GM04503 (cell line): ENCODE measurements at regions not wholly inside any gene's neighbourhood (a gene's known extent, or its start where the extent isn't known, plus 50 kb on each side); places are given as distances from the start of the nearest gene placed in this dataset.
"Not testable (repeated sequence)": the region's sequence is repeated elsewhere in the genome, so short reads cannot be mapped to it uniquely, and the experiment has no call there.

Experiments
- DNase-seq: peaks from one replicate; pipeline ENCODE4 v3.0.0-alpha.2; 2012; ENCODE audit warnings: low read depth

GRCh38 chr2:16813593-16813992 lies 148.0 kb upstream of the CYRIA start:
- no peak for DNase-seq

DNA sequence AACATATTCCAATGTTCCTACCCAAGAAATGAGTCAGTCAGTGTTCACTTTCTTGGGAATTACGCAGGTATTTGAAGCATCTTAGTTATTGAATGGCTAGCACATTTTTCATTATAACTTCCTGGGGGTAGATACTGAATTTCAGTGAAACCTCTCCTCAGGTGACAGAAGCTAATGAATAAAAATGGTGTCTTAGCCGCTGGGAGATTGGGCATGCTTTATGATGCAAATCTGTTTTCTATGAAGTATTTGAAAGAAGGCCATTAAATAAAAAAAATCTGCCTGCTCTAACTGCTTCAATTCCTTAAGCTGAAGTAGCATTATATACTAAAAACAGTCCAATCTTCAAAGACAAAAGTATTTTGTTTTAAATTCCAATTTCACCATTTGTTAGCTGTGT lies 132.8 kb upstream of the CYRIA start:
- DNase-seq = no peak

DNA sequence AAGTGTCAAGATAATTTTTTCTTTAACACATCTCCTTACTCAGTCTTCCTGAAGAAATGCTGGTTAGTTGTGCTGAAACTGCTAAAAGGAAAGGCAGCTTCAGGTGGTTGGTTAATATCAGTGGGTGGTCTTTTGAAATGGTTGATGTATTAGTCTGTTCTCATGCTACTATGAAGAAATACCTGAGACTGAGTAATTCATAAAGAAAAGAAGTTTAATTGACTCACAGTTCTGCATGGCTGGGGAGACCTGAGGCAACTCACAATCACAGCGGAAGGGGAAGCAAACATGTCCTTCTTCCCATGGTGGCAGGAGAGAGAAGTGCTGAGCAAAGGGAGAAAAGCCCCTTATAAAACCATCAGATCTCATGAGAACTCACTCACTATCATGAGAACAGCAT lies 125.9 kb upstream of the CYRIA start:
- DNase-seq = no peak

DNA sequence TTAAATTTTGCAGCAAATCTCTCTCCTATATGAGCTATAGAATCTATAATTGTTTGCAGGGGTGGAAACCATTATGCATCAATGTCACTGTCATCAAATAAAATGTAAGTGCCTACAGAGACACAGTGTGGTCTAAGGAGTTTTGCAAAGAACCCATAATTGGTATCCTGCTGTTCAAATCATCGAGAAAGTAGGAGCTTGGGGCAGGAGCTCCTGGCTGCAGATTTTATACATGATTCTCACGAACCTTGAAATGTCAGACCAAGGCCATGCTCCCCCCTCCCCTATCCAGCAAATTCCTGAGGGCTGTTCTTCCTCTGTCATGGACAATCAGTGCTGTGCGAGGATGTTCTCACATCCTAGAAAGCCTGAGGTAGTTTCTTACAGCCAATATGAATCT lies 119.5 kb upstream of the CYRIA start:
- DNase-seq = no peak

DNA sequence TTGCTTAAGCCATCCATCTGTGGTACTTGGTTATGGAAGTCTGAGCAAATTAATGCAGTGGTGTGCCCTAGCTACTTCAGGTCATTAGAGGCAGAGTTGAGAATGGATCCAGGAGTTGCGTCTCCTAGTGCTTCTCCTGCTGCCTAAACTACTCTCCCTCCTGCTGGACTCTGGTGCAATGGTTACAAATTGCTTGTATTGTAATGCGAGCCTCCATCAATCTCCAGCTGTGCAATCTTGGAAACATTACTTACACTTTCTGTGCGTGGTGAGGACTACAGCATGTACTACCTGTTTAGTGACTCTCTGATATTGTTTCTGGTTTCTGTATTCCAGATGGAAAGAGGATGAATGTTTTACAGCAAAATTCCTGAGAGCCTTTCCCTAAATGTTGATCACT lies 119.0 kb upstream of the CYRIA start:
- DNase-seq = no peak

- no peak for DNase-seq
These were observed 111.7 kb upstream of the CYRIA start for GRCh38 chr2:16777123-16777870.

GRCh38 chr2:16775899-16776231 lies 110.2 kb upstream of the CYRIA start:
- no peak for DNase-seq

DNA sequence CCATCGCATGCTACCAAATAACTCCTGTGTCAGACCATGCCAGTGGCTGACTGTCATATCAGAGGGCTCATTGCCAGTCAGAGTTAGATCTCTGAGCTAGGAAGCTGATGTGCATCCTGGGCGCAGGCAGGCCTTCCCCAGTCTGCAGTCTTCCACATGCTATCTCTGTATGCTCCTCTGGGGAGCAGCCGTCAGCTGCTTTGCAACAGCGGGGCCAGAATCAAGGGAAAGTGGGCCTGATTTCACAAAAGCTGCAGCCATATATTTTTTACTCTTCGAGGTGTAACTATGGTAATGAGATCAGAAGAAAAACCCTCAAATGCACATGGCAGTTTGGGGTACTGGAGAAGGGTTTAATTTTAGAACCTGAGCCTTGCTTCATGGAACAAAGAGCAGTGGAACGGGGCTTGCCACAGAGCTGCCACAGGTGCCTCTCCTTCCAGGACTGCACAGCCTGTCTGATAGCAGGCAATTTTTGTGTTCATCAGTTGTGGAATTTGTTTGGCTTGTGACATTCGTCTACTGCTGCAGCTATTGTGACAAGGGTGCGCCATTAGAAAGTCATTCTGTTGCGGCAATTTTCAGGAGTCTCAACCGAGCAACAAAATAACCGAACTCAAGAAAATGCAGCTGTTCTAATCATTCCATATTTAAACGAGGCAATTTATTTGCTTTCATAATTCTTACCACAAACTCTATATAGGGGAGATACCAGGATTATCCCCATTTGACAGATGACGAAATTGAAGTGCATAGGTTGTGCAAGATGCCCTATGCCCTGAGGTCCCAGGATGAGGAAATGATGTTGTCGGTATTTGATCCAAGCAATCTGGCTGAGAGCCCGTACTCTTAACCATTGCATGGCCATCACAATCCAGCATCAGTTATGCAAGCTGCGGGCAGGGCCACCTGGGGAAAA lies 109.6 kb upstream of the CYRIA start:
- no peak for DNase-seq

DNA sequence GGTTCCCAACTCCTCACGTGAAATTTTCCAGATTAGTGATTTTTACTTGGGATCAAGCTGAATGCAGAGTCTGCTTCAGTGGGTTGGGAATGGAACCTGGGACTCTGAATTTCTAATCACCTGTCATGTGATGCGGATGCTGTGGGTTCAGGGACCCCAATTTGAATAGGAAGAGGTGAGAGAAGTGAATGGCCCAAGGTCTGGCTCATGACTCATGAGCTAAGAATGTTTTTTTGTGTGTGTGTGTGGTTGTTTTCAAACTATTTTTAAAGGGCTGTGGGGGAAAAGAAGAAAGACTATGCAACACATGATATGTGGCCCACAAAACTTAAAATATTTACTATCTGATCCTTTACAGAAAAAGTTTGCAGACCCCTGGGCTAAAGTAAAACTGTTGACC lies 108.5 kb upstream of the CYRIA start:
- no peak for DNase-seq

GRCh38 chr2:16773080-16773713 lies 107.6 kb upstream of the CYRIA start:
- DNase-seq = no peak

DNA sequence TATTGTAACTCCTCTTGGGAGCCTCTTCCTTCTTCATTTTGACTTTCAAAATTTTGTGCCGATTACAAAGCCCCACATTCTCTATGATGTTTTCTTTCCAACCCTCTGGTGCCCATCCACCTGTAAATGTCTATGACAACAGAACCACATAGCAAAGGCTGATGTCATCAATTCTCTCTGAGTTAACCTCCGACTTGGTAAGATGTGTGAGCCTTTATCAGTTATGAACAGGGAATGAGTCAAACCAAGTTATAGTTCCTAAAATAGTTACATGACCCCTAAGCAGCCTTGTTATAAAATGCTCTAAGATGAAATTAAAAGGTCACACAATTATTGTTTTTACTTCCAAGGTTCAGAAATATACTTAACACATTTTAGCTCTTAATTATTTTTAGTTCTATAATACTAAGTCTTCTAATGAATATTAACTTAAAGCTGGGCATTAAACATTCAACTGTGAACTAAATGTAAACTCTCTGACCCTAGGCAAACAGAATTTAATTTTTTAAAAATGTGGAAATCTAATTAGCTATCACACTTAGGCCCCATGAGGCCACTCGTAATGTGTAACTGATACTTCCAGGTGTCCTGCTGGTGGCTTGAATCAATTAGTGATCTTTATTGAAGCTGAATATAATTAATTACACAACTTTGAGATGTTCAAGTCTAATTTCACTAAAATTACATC lies 102.3 kb upstream of the CYRIA start:
- no peak for DNase-seq

DNA sequence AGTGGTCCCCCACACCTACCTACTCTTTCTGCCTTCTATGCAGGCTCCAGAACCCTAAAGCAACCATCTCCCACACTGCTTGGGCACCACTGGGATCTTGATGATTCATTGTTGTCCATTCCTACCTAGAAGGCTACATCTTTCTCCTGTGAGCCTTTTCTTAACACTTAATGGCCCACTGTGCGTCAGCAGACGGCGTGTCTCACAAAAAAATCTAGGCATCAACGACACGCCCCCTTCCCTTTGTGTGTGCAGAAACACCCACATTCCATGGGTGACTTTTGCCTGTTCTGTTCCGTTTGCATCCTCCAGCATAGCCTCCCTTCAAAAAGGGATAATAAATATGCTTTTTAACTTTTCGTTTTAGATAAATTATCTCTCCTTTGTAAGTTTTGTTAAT lies 99.7 kb upstream of the CYRIA start:
- no peak for DNase-seq

- no peak for DNase-seq
These were observed 98.9 kb upstream of the CYRIA start for GRCh38 chr2:16764487-16764886.

GRCh38 chr2:16763493-16763899 lies 97.9 kb upstream of the CYRIA start:
- DNase-seq = no peak

- no peak for DNase-seq
These were observed 97.4 kb upstream of the CYRIA start for GRCh38 chr2:16763056-16763455.

DNA sequence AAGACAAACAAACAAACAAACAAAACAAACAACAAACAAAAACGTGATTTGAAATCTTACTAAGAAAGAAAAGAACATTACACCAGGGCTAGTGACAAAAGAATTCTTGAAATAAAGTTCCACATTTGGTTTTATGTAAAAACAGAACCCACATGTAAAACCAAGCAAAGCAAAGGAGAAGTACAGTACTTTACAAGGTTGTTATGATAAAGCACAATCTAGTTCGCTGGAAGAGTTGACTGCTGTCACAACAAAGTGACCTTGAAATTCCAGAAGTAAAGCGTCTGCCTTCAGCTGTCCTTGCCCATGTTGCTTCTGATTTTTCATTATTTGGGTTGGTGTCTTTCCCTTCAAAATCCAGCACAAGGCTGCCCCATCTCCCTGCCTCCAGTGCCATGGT lies 94.8 kb upstream of the CYRIA start:
- DNase-seq = no peak

DNA sequence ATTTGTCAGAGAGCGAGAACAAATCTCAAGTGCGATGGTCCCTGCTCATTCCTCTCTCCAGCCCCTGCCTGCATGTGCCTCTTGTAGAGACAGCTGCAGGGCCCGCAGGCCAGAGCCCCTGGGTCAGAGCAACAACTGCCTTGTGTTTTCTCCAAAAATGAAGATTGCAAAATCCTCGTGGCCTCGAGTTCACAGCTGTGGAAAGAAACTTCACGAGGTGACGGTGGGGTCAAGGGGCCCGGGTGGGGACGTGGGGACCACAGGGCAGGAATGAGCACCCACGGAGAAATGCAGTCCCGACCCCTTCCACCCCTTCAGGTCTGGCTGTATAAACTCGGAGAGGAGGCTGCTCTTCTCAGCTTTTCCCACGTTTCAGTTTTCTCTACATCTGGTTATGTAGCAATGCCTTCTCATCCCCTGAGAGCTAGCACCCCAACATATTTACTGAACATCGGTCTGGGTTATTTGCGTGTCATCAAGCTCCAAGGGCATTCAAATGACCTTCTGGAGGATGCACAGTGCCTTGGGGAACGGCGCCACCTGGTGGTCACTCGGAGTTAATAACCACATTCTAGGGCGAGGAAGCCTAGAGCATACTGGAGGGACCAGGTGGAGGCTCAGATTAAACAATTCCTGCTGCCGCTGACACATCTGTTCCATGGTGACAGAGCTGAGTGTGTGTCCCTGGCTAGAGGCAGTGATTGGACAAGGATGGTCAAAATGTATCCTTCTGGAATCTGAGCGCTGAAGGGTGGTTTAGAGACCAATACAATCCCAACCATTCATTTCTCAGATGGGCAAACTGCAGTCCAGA lies 91.4 kb upstream of the CYRIA start:
- no peak for DNase-seq

- DNase-seq = no peak
These were observed 89.8 kb upstream of the CYRIA start for GRCh38 chr2:16755442-16755841.

DNA sequence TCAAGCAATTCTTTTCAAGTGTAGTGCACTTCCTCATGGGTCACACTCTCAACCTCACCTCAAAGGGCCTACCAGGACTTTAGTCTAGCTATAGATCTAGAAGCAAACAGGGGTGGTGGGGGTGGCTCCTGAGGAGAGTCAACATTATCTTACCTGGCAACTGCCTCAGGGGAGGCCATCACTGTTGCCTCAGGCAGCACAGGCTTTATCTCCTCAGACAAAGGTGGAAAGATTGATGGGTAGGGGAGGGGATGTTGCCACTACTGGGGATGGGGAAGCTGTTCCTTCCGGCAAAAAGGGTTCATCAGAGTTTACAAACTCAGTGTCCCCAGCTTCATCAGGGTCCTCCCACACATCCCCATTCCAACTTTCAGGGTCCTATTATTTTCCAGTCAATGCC lies 87.4 kb upstream of the CYRIA start:
- DNase-seq = not testable (repeated sequence)

- DNase-seq = not testable (repeated sequence)
These were observed 85.2 kb upstream of the CYRIA start for GRCh38 chr2:16750925-16751214.

GRCh38 chr2:16750175-16750924 lies 84.7 kb upstream of the CYRIA start:
- DNase-seq = no peak
